Calu3 (cell line): ENCODE measurements at regions not wholly inside any gene's neighbourhood (a gene's known extent, or its start where the extent isn't known, plus 50 kb on each side); places are given as distances from the start of the nearest gene placed in this dataset.

ENCODE experiments used
- BruUV-seq: library from RNA; stranded (reverse); fragments of 400-500 nt; replicated peaks from 2 replicates; lab custom pipeline; 2021; lab: Mats Ljungman, UMichigan
- CTCF ChIA-PET: fragments of 300-600 bp; sonication (Branson Sonifier 250); formaldehyde crosslinking; loops from one replicate; lab custom pipeline; 2022; ENCODE audit warnings: antibody characterized with exemption; lab: Charles Lee
- DNase-seq: peaks from one replicate; pipeline ENCODE4 v3.0.0; 2022
- H3K27ac Mint-ChIP-seq: one replicate; pipeline ENCODE4 v1.8.0; 2022; ENCODE audit warnings: mixed read lengths; ENCODE audit not compliant: unreplicated experiment
- H3K27me3 Mint-ChIP-seq: one replicate; pipeline ENCODE4 v1.8.0; 2022; ENCODE audit warnings: mixed read lengths; ENCODE audit not compliant: unreplicated experiment
- H3K36me3 Mint-ChIP-seq: one replicate; pipeline ENCODE4 v1.8.0; 2022; ENCODE audit warnings: mild to moderate bottlenecking, moderate library complexity, mixed read lengths; ENCODE audit not compliant: insufficient read depth, unreplicated experiment
- H3K4me1 Mint-ChIP-seq: one replicate; pipeline ENCODE4 v1.8.0; 2022; ENCODE audit warnings: mild to moderate bottlenecking, low read depth, mixed read lengths; ENCODE audit not compliant: unreplicated experiment
- H3K4me3 Mint-ChIP-seq: one replicate; pipeline ENCODE4 v1.8.0; 2022; ENCODE audit warnings: mild to moderate bottlenecking, low read depth, moderate library complexity, mixed read lengths; ENCODE audit not compliant: unreplicated experiment
- H3K9me3 Mint-ChIP-seq: one replicate; pipeline ENCODE4 v1.8.0; 2022; ENCODE audit warnings: low read depth, mixed read lengths; ENCODE audit not compliant: unreplicated experiment
- CTCF ChIP-seq: fragments of 200-600 bp; IDR thresholded peaks from one replicate; pipeline ENCODE4 v1.8.0; 2022; ENCODE audit warnings: antibody characterized with exemption; ENCODE audit not compliant: unreplicated experiment
- intact Hi-C: fragments of 100-400 bp; cut with micrococcal nuclease; formaldehyde crosslinking; loops from one replicate; pipeline ENCODE4 v1.10.0; 2022; ENCODE audit not compliant: unreplicated experiment

DNA sequence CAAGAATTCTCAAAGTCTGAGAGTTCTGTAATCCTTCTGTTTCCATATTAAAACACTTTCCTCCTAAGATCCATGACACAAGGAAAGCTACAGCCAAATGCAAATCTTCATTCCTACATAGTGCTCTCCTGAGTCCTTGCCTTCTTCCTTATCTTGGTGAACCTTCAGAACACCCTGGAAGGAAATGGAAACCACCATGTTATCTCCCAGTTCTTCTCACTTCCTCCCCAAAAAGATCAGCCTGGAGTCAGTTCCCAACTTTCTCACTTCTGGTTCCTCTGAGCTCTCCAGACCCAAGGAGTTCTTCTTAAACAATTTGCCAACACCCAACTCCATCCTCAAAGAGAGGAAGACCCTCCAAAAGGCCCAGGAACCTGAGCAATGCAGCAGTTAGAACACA is 193.3 kb upstream of the CCN2 start:
- H3K27me3 Mint-ChIP-seq: no peaks in the 10 kb centered on the region
- H3K9me3 Mint-ChIP-seq: no peaks in the 10 kb centered on the region
- no peak for DNase-seq
- H3K4me1 Mint-ChIP-seq: no peaks in the 10 kb centered on the region
- no peaks in the 10 kb centered on the region for H3K36me3 Mint-ChIP-seq
- no peak overlapping the region for H3K27ac Mint-ChIP-seq
- no peak for TF ChIP-seq CTCF
- no peak overlapping the region for H3K4me3 Mint-ChIP-seq
- CTCF ChIA-PET: interaction anchor here (0.5 kb wide), 1 partner anchor 39 kb away, joined by 3 read pairs; no protein-coding TSS in a partner anchor
- no TSS peak for BruUV-seq
- intact Hi-C loops: no loop called here

DNA sequence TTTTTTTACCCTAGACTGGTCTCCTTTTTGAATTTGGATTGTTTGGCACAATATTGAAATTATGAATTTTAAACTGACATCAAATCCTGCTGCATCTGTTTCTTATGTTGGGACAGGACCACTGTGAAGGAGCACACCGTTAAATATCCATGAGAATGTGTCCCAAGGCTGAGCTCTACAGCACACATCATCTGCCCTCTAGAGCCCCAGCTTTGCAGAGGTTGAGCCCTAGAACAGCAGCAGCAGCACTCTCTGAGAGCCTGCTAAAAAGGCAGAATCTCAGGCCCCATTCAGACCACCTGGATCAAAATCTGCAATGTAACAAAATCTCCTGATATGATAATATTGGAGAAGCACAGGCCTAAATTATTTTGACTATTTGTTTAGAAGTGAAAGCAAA is 192.1 kb upstream of the CCN2 start:
- H3K4me3 Mint-ChIP-seq: no peak overlapping the region
- intact Hi-C loops: no loop called here
- no peaks in the 10 kb centered on the region for H3K4me1 Mint-ChIP-seq
- H3K27ac Mint-ChIP-seq: no peak overlapping the region
- no peaks in the 10 kb centered on the region for H3K36me3 Mint-ChIP-seq
- no peaks in the 10 kb centered on the region for H3K9me3 Mint-ChIP-seq
- DNase-seq: no peak
- no peak for TF ChIP-seq CTCF
- BruUV-seq: no TSS peak
- CTCF ChIA-PET: no interaction called here
- H3K27me3 Mint-ChIP-seq: no peaks in the 10 kb centered on the region

DNA sequence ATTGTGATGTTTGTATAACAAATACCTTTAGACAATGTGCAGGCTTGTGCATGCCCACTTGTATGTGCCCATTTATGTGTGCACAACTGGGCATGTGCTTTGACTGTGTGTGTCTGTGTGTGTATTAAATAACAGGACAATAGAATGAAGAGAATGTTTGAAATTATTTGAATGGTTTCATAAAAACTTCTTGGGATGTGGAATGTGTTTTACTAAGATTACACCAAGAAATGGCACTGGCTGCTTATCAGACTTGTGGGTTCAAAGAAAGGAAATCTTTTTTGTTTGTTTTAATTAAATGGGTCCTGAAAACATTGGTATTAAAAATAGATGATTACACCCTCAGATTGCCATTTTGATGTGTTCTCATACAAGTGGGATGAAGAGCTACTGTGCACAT is 191.6 kb upstream of the CCN2 start:
- CTCF ChIA-PET: no interaction called here
- BruUV-seq: no TSS peak
- no peaks in the 10 kb centered on the region for H3K9me3 Mint-ChIP-seq
- no peaks in the 10 kb centered on the region for H3K27me3 Mint-ChIP-seq
- intact Hi-C loops: no loop called here
- H3K36me3 Mint-ChIP-seq: no peaks in the 10 kb centered on the region
- no peak overlapping the region for H3K4me3 Mint-ChIP-seq
- TF ChIP-seq CTCF: no peak
- H3K27ac Mint-ChIP-seq: no peak overlapping the region
- no peak for DNase-seq
- no peaks in the 10 kb centered on the region for H3K4me1 Mint-ChIP-seq

DNA sequence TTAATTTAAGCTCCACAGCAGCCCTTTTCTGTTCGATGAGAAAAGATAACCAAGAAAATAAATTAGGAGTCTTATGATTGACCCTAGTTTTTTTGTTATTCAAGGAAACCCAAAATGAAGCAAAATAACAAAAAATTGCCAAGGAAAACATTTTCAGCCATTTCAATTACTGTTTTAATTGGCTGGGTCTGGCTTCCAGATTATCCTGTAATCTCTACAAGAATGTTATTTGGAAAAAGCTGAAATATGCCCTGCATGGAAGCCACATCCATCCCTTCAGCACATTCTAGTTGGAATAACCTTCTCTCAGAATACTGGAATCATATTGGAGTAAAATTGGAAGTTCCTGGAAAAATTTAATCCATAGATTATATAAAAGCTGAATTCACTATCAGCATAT is 191.1 kb upstream of the CCN2 start:
- DNase-seq: no peak
- no TSS peak for BruUV-seq
- no peak for TF ChIP-seq CTCF
- H3K36me3 Mint-ChIP-seq: no peaks in the 10 kb centered on the region
- CTCF ChIA-PET: no interaction called here
- H3K9me3 Mint-ChIP-seq: no peaks in the 10 kb centered on the region
- H3K27ac Mint-ChIP-seq: no peak overlapping the region
- no peaks in the 10 kb centered on the region for H3K4me1 Mint-ChIP-seq
- H3K4me3 Mint-ChIP-seq: no peak overlapping the region
- intact Hi-C loops: no loop called here
- no peaks in the 10 kb centered on the region for H3K27me3 Mint-ChIP-seq
